KMS-11 (cell line): ENCODE measurements at regions not wholly inside any gene's neighbourhood (a gene's known extent, or its start where the extent isn't known, plus 50 kb on each side); places are given as distances from the start of the nearest gene placed in this dataset.
"Not testable (repeated sequence)": the region's sequence is repeated elsewhere in the genome, so short reads cannot be mapped to it uniquely, and the experiment has no call there.

ENCODE experiments used
- H2AFZ ChIP-seq: fragments of 200-600 bp; sonication (generic); 2 replicates; pipeline ENCODE4 v1.6.1; 2016; ENCODE audit warnings: antibody characterized with exemption, mixed run types, low read depth
- H3K27ac ChIP-seq: fragments of 200-600 bp; sonication (generic); 2 replicates; pipeline ENCODE4 v1.6.1; 2016; ENCODE audit warnings: mild to moderate bottlenecking, mixed run types
- H3K27me3 ChIP-seq: fragments of 200-600 bp; sonication (generic); 2 replicates; pipeline ENCODE4 v1.6.1; 2017; ENCODE audit warnings: mild to moderate bottlenecking, low read depth, mixed run types, moderate library complexity; ENCODE audit not compliant: insufficient read depth
- H3K36me3 ChIP-seq: fragments of 200-600 bp; sonication (generic); 2 replicates; pipeline ENCODE4 v1.6.1; 2017; ENCODE audit warnings: mild to moderate bottlenecking, mixed run types; ENCODE audit not compliant: insufficient read depth
- H3K4me1 ChIP-seq: fragments of 200-600 bp; sonication (generic); 2 replicates; pipeline ENCODE4 v1.6.1; 2016; ENCODE audit warnings: mild to moderate bottlenecking, low read depth, mixed run types; ENCODE audit not compliant: poor library complexity, severe bottlenecking
- H3K4me2 ChIP-seq: fragments of 200-600 bp; sonication (generic); 2 replicates; pipeline ENCODE4 v1.7.0; 2016; ENCODE audit warnings: mild to moderate bottlenecking, mixed run types
- H3K4me3 ChIP-seq: fragments of 200-600 bp; sonication (generic); IDR thresholded peaks from 2 replicates; pipeline ENCODE4 v1.6.1; 2017; ENCODE audit warnings: low read depth, low read length, mixed read lengths; ENCODE audit not compliant: insufficient read depth
- H3K79me2 ChIP-seq: fragments of 200-600 bp; sonication (generic); 2 replicates; pipeline ENCODE4 v1.6.1; 2016; ENCODE audit warnings: low read depth, mixed run types; ENCODE audit not compliant: insufficient read depth
- H3K9ac ChIP-seq: fragments of 200-600 bp; sonication (generic); 2 replicates; pipeline ENCODE4 v1.6.1; 2016; ENCODE audit warnings: mild to moderate bottlenecking, mixed run types
- H4K20me1 ChIP-seq: fragments of 200-600 bp; sonication (generic); 2 replicates; pipeline ENCODE4 v1.6.1; 2016; ENCODE audit warnings: mild to moderate bottlenecking, mixed run types; ENCODE audit not compliant: insufficient read depth
- CTCF ChIP-seq: fragments of 200-600 bp; sonication (generic); conservative IDR thresholded peaks from 2 replicates; pipeline ENCODE4 v1.6.1; 2017; ENCODE audit warnings: low read depth, mild to moderate bottlenecking, antibody characterized with exemption, low read length, moderate library complexity, mixed read lengths

GRCh38 chr16:17917316-17918019 is 419.1 kb downstream of the NPIPA8 start:
- Histone ChIP-seq H3K4me1 (no peaks in the 10 kb centered on the region), H3K27me3 (no peaks in the 10 kb centered on the region), H3K9ac (no peak overlapping the region), H4K20me1 (no peaks in the 10 kb centered on the region), H2AFZ (no peak overlapping the region), H3K4me3 (no peak overlapping the region), H3K79me2 (no peaks in the 10 kb centered on the region), H3K36me3 (no peaks in the 10 kb centered on the region), H3K4me2 (no peak overlapping the region), H3K27ac (no peak overlapping the region)
- no peak for TF ChIP-seq CTCF

GRCh38 chr16:17915791-17916190 is 420.7 kb downstream of the NPIPA8 start:
- H3K79me2 ChIP-seq = no peaks in the 10 kb centered on the region
- no peak overlapping the region for H3K4me2 ChIP-seq
- no peaks in the 10 kb centered on the region for H3K4me1 ChIP-seq
- H3K27me3 ChIP-seq = no peaks in the 10 kb centered on the region
- H3K27ac ChIP-seq = no peak overlapping the region
- H3K9ac ChIP-seq = no peak overlapping the region
- no peak overlapping the region for H2AFZ ChIP-seq
- H4K20me1 ChIP-seq = no peaks in the 10 kb centered on the region
- H3K36me3 ChIP-seq = no peaks in the 10 kb centered on the region
- H3K4me3 ChIP-seq = no peak overlapping the region
- no peak for TF ChIP-seq CTCF

GRCh38 chr16:17914168-17914567 is 422.4 kb downstream of the NPIPA8 start:
- Histone ChIP-seq H3K27me3 (no peaks in the 10 kb centered on the region), H3K79me2 (no peaks in the 10 kb centered on the region), H2AFZ (no peak overlapping the region), H3K9ac (no peak overlapping the region), H3K27ac (no peak overlapping the region), H4K20me1 (no peaks in the 10 kb centered on the region), H3K4me3 (no peak overlapping the region), H3K4me2 (no peak overlapping the region), H3K36me3 (no peaks in the 10 kb centered on the region), H3K4me1 (no peaks in the 10 kb centered on the region)
- TF ChIP-seq CTCF = no peak

GRCh38 chr16:17911578-17911977 is 425.0 kb downstream of the NPIPA8 start:
- not testable (repeated sequence) for H3K4me3 ChIP-seq, H3K4me2 ChIP-seq, H3K36me3 ChIP-seq, H3K27ac ChIP-seq, H4K20me1 ChIP-seq, H3K4me1 ChIP-seq, H3K27me3 ChIP-seq, H2AFZ ChIP-seq, H3K79me2 ChIP-seq, H3K9ac ChIP-seq

- H4K20me1 ChIP-seq, H3K4me3 ChIP-seq, H3K36me3 ChIP-seq, H3K27me3 ChIP-seq, H3K27ac ChIP-seq, H2AFZ ChIP-seq, H3K4me2 ChIP-seq, H3K9ac ChIP-seq, H3K4me1 ChIP-seq, H3K79me2 ChIP-seq: not testable (repeated sequence)
Measured at GRCh38 chr16:17906626-17907025, 429.9 kb downstream of the NPIPA8 start.
